Neuronal stem cell (in vitro differentiated cells): ENCODE measurements at regions not wholly inside any gene's neighbourhood (a gene's known extent, or its start where the extent isn't known, plus 50 kb on each side); places are given as distances from the start of the nearest gene placed in this dataset.
"Not testable (repeated sequence)": the region's sequence is repeated elsewhere in the genome, so short reads cannot be mapped to it uniquely, and the experiment has no call there.

Experiments
- DNase-seq: peaks from one replicate; pipeline ENCODE4 v3.0.0-alpha.2; 2013; ENCODE audit warnings: low spot score
- H2AFZ ChIP-seq: one replicate; pipeline ENCODE4 v1.6.1; 2013; ENCODE audit warnings: mild to moderate bottlenecking, low read length, inconsistent platforms
- H2AK5ac ChIP-seq: 2 replicates; pipeline ENCODE4 v1.6.1; 2013; ENCODE audit warnings: low read depth, mild to moderate bottlenecking, inconsistent platforms, low read length, moderate library complexity, mixed read lengths
- H2BK120ac ChIP-seq: 2 replicates; pipeline ENCODE4 v1.6.1; 2013; ENCODE audit warnings: low read depth, mild to moderate bottlenecking, inconsistent platforms, low read length, moderate library complexity, mixed read lengths
- H2BK12ac ChIP-seq: one replicate; pipeline ENCODE4 v1.6.1; 2013; ENCODE audit warnings: low read length, inconsistent platforms
- H2BK15ac ChIP-seq: 2 replicates; pipeline ENCODE4 v1.6.1; 2013; ENCODE audit warnings: mild to moderate bottlenecking, low read length, inconsistent platforms, mixed read lengths
- H2BK5ac ChIP-seq: one replicate; pipeline ENCODE4 v1.6.1; 2013; ENCODE audit warnings: inconsistent platforms, mild to moderate bottlenecking, low read length, moderate library complexity
- H3K14ac ChIP-seq: one replicate; pipeline ENCODE4 v1.6.1; 2013; ENCODE audit warnings: low read length, inconsistent platforms
- H3K18ac ChIP-seq: 2 replicates; pipeline ENCODE4 v1.6.1; 2013; ENCODE audit warnings: low read length, inconsistent platforms
- H3K23ac ChIP-seq: 2 replicates; pipeline ENCODE4 v1.6.1; 2013; ENCODE audit warnings: low read depth, mild to moderate bottlenecking, mixed read lengths, low read length, inconsistent platforms; ENCODE audit not compliant: poor library complexity
- H3K27ac ChIP-seq: replicated peaks from 3 replicates; pipeline ENCODE4 v1.5.1; 2013; ENCODE audit warnings: low read length, inconsistent platforms
- H3K27me3 ChIP-seq, 3 experiments: 2 replicates each; pipeline ENCODE4 v1.6.1; 2013; ENCODE audit warnings: low read length in 3 of 3, mild to moderate bottlenecking in 2 of 3, inconsistent platforms in 1 of 3, low read depth in 1 of 3, mixed read lengths in 1 of 3, moderate library complexity in 1 of 3; ENCODE audit not compliant: control insufficient read depth in 3 of 3, insufficient read depth in 3 of 3
- H3K36me3 ChIP-seq, 2 donors: replicated peaks in 1 of 2; 2 replicates each; pipeline ENCODE4 v1.6.1; 2013; ENCODE audit warnings: low read length in 2 of 2; ENCODE audit not compliant: control insufficient read depth in 2 of 2, insufficient read depth in 2 of 2
- H3K4ac ChIP-seq: 2 replicates; pipeline ENCODE4 v1.6.1; 2013; ENCODE audit warnings: inconsistent platforms, mild to moderate bottlenecking, low read length, moderate library complexity
- H3K4me1 ChIP-seq, 2 donors: 1 replicate in 1 of 2; 2 replicates in 1 of 2; pipeline ENCODE4 v1.6.1; 2013; ENCODE audit warnings: low read length in 2 of 2, low read depth in 1 of 2; ENCODE audit not compliant: control insufficient read depth in 2 of 2, insufficient read depth in 1 of 2
- H3K4me2 ChIP-seq: one replicate; pipeline ENCODE4 v1.6.1; 2013; ENCODE audit warnings: mild to moderate bottlenecking, low read length, inconsistent platforms; ENCODE audit not compliant: insufficient read depth, poor library complexity, severe bottlenecking
- H3K4me3 ChIP-seq, 2 donors: 2 replicates each; pipeline ENCODE4 v1.5.1; 2013; ENCODE audit warnings: low read length in 2 of 2, mild to moderate bottlenecking in 2 of 2, inconsistent platforms in 1 of 2, moderate library complexity in 1 of 2
- H3K79me1 ChIP-seq: one replicate; pipeline ENCODE4 v1.6.1; 2013; ENCODE audit warnings: low read depth, mild to moderate bottlenecking, inconsistent platforms, low read length, moderate library complexity
- H3K9ac ChIP-seq: one replicate; pipeline ENCODE4 v1.6.1; 2013; ENCODE audit warnings: mild to moderate bottlenecking, low read depth, low read length, inconsistent platforms; ENCODE audit not compliant: poor library complexity
- H3K9me3 ChIP-seq, 2 donors: replicated peaks in 1 of 2; 2 replicates each; pipeline versions ENCODE3 to v1.6.1; 2013; ENCODE audit warnings: low read length in 2 of 2, mild to moderate bottlenecking in 2 of 2, inconsistent platforms in 1 of 2, low read depth in 1 of 2, mixed read lengths in 1 of 2, moderate library complexity in 1 of 2; ENCODE audit not compliant: control insufficient read depth in 2 of 2, insufficient read depth in 1 of 2
- H4K8ac ChIP-seq: one replicate; pipeline ENCODE4 v1.6.1; 2013; ENCODE audit warnings: low read depth, mild to moderate bottlenecking, inconsistent platforms, low read length, moderate library complexity
- H4K91ac ChIP-seq: one replicate; pipeline ENCODE4 v1.6.1; 2013; ENCODE audit warnings: low read length, low read depth, mild to moderate bottlenecking, inconsistent platforms; ENCODE audit not compliant: poor library complexity
- WGBS, 2 donors: extraction: QIAGEN DNeasy Blood & Tissue Kit; methylation state at CpG; one replicate each; pipeline ENCODE4 v1.1.7; 2013; ENCODE audit warnings: missing lambda C conversion rate in 2 of 2, mixed read lengths in 1 of 2; ENCODE audit not compliant: insufficient read length in 2 of 2, insufficient replicate concordance in 1 of 2; ENCODE audit errors: extremely low coverage in 2 of 2; 5-methylcytosine and 5-hydroxymethylcytosine counted together

DNA sequence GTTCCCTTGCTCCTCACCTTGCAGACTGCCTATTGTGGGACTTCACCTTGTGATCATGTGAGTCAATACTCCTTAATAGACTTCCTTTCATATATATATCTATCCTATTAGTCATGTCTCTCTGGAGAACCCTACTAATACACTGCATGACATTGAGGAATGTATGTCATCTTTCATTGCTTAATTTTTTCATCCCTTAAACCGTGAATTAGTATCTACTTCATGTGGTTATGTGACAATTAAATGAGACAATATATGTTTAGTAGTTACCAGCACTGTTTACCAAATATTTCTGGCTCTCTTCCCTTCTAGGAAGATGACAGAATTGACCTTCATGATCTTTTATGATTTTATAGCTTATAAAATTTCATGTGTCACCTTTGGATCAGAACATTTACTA lies 759.5 kb downstream of the GRXCR1 start:
- H3K4me2 ChIP-seq: no peak overlapping the region
- H3K27me3 ChIP-seq: no peaks in the 10 kb centered on the region
- H3K4me1 ChIP-seq: no peaks in the 10 kb centered on the region
- H3K23ac ChIP-seq: no peak overlapping the region
- H2AK5ac ChIP-seq: no peak overlapping the region
- no peaks in the 10 kb centered on the region for H3K79me1 ChIP-seq
- no peak overlapping the region for H3K4ac ChIP-seq
- H2AFZ ChIP-seq: no peak overlapping the region
- no peak overlapping the region for H3K18ac ChIP-seq
- H3K9ac ChIP-seq: no peak overlapping the region
- H4K91ac ChIP-seq: no peak overlapping the region
- no peak overlapping the region for H2BK12ac ChIP-seq
- DNase-seq: no peak
- no peak overlapping the region for H2BK120ac ChIP-seq
- no peak overlapping the region for H2BK5ac ChIP-seq
- no peak overlapping the region for H3K27ac ChIP-seq
- H3K14ac ChIP-seq: no peak overlapping the region
- peaks cover 0 to 2% of the 10 kb centered on the region in 2 donors for H3K9me3 ChIP-seq
- no peak overlapping the region for H3K4me3 ChIP-seq
- no CpG with 5 or more reads among the region's 1 CpG for WGBS, 2 donors
- no peak overlapping the region for H2BK15ac ChIP-seq
- H3K36me3 ChIP-seq: no peaks in the 10 kb centered on the region
- no peak overlapping the region for H4K8ac ChIP-seq

DNA sequence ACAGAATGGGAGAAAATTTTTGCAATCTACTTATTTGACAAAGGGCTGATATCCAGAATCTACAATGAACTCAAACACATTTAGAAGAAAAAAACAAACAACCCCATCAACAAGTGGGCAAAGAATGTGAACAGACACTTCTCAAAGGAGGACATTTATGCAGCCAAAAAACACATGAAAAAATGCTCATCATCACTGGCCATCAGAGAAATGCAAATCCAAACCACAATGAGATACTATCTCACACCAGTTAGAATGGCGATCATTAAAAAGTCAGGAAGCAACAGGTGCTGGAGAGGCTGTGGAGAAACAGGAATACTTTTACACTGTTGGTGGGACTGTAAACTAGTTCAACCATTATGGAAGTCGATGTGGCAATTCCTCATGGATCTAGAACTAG lies 767.0 kb downstream of the GRXCR1 start:
- not testable (repeated sequence) for H3K4me1 ChIP-seq, H3K27ac ChIP-seq, H3K4me3 ChIP-seq, H4K91ac ChIP-seq, H4K8ac ChIP-seq, H2BK5ac ChIP-seq, H3K4ac ChIP-seq, H2AK5ac ChIP-seq, H3K79me1 ChIP-seq, H3K36me3 ChIP-seq, H3K4me2 ChIP-seq, H2AFZ ChIP-seq, H3K23ac ChIP-seq, H2BK15ac ChIP-seq, H3K9me3 ChIP-seq, H3K27me3 ChIP-seq, H2BK120ac ChIP-seq, H3K9ac ChIP-seq, H3K18ac ChIP-seq, DNase-seq, H3K14ac ChIP-seq, H2BK12ac ChIP-seq
- WGBS, 2 donors: no CpG with 5 or more reads among the region's 2 CpGs

GRCh38 chr4:43672265-43672885 lies 776.2 kb downstream of the KCTD8 start:
- not testable (repeated sequence) for H3K9me3 ChIP-seq, H4K8ac ChIP-seq, H3K18ac ChIP-seq, H4K91ac ChIP-seq, H3K23ac ChIP-seq, H2AK5ac ChIP-seq, H3K4me3 ChIP-seq, DNase-seq, H2BK5ac ChIP-seq, H3K79me1 ChIP-seq, H3K14ac ChIP-seq, H3K27ac ChIP-seq, H2BK15ac ChIP-seq, H3K4me1 ChIP-seq, H3K4me2 ChIP-seq, H2AFZ ChIP-seq, H2BK120ac ChIP-seq, H3K9ac ChIP-seq, H3K27me3 ChIP-seq, H3K36me3 ChIP-seq, H2BK12ac ChIP-seq, H3K4ac ChIP-seq
- WGBS, 2 donors: no CpG with 5 or more reads among the region's 23 CpGs

GRCh38 chr4:43680421-43680820 lies 768.2 kb downstream of the KCTD8 start:
- H3K27ac ChIP-seq: no peak overlapping the region
- H3K4me2 ChIP-seq: no peak overlapping the region
- H3K9ac ChIP-seq: no peak overlapping the region
- no peak overlapping the region for H3K14ac ChIP-seq
- no peaks in the 10 kb centered on the region for H3K9me3 ChIP-seq
- H2AFZ ChIP-seq: no peak overlapping the region
- no peak overlapping the region for H2BK15ac ChIP-seq
- no peak overlapping the region for H3K4ac ChIP-seq
- H3K36me3 ChIP-seq: no peaks in the 10 kb centered on the region
- H3K4me3 ChIP-seq: no peak overlapping the region
- H3K4me1 ChIP-seq: peaks cover 0 to 5% of the 10 kb centered on the region in 2 donors
- DNase-seq: peak; percentile 1
- no peaks in the 10 kb centered on the region for H3K79me1 ChIP-seq
- no peak overlapping the region for H3K23ac ChIP-seq
- no peak overlapping the region for H4K91ac ChIP-seq
- H2BK12ac ChIP-seq: no peak overlapping the region
- H2BK120ac ChIP-seq: no peak overlapping the region
- H4K8ac ChIP-seq: no peak overlapping the region
- no peak overlapping the region for H2AK5ac ChIP-seq
- no peak overlapping the region for H3K18ac ChIP-seq
- no peak overlapping the region for H2BK5ac ChIP-seq
- WGBS, 2 donors: no CpG with 5 or more reads among the region's 1 CpG
- no peaks in the 10 kb centered on the region for H3K27me3 ChIP-seq
